ENCODE measurements at regions not wholly inside any gene's neighbourhood (a gene's known extent, or its start where the extent isn't known, plus 50 kb on each side); places are given as distances from the start of the nearest gene placed in this dataset.

DNA sequence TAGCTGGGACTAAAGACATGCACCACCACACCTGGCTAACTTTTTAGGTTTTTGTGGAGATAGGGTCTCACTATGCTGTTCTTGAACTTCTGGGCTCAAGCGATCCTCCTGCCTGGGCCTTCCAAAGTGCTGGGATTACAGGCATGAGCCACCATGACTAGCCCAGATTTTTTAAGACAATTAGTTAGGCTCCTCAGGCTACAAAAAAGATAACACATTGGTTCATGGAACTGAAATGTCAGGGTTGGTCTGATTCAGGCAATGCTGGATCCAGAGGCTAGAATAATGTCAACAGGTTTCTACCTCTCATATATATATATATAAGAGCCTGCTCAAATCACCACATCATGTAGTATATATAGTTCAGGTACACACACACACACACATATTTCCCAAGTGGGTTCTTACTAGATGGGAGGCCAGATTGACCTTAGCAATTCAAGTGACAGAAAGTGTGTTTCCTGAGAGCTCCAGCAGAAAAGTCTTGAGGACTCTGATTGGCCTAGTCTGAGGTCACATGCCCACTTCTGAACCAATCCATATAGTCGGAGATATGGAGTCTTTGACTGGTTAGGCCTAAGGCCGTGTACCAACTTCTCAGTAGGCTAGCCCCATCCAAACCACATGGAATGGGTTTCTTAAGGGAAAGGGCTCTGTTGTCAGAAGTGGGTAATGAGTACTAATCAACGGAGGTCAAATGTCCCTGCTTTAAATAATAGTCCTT is 72.6 kb upstream of the LAPTM4A start:
- no peak for TF ChIP-seq POLR2A (IDR thresholded peaks at IDR 0.05)
- TF ChIP-seq, protein P1, sequence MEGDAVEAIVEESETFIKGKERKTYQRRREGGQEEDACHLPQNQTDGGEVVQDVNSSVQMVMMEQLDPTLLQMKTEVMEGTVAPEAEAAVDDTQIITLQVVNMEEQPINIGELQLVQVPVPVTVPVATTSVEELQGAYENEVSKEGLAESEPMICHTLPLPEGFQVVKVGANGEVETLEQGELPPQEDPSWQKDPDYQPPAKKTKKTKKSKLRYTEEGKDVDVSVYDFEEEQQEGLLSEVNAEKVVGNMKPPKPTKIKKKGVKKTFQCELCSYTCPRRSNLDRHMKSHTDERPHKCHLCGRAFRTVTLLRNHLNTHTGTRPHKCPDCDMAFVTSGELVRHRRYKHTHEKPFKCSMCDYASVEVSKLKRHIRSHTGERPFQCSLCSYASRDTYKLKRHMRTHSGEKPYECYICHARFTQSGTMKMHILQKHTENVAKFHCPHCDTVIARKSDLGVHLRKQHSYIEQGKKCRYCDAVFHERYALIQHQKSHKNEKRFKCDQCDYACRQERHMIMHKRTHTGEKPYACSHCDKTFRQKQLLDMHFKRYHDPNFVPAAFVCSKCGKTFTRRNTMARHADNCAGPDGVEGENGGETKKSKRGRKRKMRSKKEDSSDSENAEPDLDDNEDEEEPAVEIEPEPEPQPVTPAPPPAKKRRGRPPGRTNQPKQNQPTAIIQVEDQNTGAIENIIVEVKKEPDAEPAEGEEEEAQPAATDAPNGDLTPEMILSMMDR (IDR thresholded peaks at IDR 0.05) = no peak
